ENCODE measurements at regions not wholly inside any gene's neighbourhood (a gene's known extent, or its start where the extent isn't known, plus 50 kb on each side); places are given as distances from the start of the nearest gene placed in this dataset.

- Histone ChIP-seq H3K9me3 (ENCODE audit: control insufficient read depth, low read depth, low read length) (no peaks in the 10 kb centered on the region), H3K27me3 (ENCODE audit: control insufficient read depth, insufficient read depth, low read length) (no peaks in the 10 kb centered on the region), H3K4me3 (ENCODE audit: low read length) (no peak overlapping the region), H3K27ac (ENCODE audit: low read length) (no peak overlapping the region), H3K9ac (ENCODE audit: low read length) (no peak overlapping the region), H3K36me3 (ENCODE audit: control insufficient read depth, low read depth, low read length) (no peaks in the 10 kb centered on the region), H3K4me1 (ENCODE audit: control insufficient read depth, low read depth, low read length) (no peaks in the 10 kb centered on the region)
These were observed 50.6 kb upstream of the IL6 start for GRCh38 chr7:22676385-22676784.

GRCh38 chr7:22675917-22676343 lies 51.1 kb upstream of the IL6 start:
- Histone ChIP-seq H3K9ac (ENCODE audit: low read length) (no peak overlapping the region), H3K27ac (ENCODE audit: low read length) (no peak overlapping the region), H3K4me1 (ENCODE audit: control insufficient read depth, low read depth, low read length) (no peaks in the 10 kb centered on the region), H3K9me3 (ENCODE audit: control insufficient read depth, low read depth, low read length) (no peaks in the 10 kb centered on the region), H3K36me3 (ENCODE audit: control insufficient read depth, low read depth, low read length) (no peaks in the 10 kb centered on the region), H3K4me3 (ENCODE audit: low read length) (no peak overlapping the region), H3K27me3 (ENCODE audit: control insufficient read depth, insufficient read depth, low read length) (no peaks in the 10 kb centered on the region)

GRCh38 chr7:22675421-22675820 lies 51.6 kb upstream of the IL6 start:
- H3K4me3 ChIP-seq (ENCODE audit: low read length), result no peak overlapping the region
- H3K27me3 ChIP-seq (ENCODE audit: control insufficient read depth, insufficient read depth, low read length), result no peaks in the 10 kb centered on the region
- H3K4me1 ChIP-seq (ENCODE audit: control insufficient read depth, low read depth, low read length), result peaks cover under 1% of the 10 kb centered on the region
- no peaks in the 10 kb centered on the region for H3K36me3 ChIP-seq (ENCODE audit: control insufficient read depth, low read depth, low read length)
- no peaks in the 10 kb centered on the region for H3K9me3 ChIP-seq (ENCODE audit: control insufficient read depth, low read depth, low read length)
- no peak overlapping the region for H3K27ac ChIP-seq (ENCODE audit: low read length)
- no peak overlapping the region for H3K9ac ChIP-seq (ENCODE audit: low read length)

- H3K9ac ChIP-seq (ENCODE audit: low read length), result no peak overlapping the region
- no peak overlapping the region for H3K4me3 ChIP-seq (ENCODE audit: low read length)
- H3K27me3 ChIP-seq (ENCODE audit: control insufficient read depth, insufficient read depth, low read length), result no peaks in the 10 kb centered on the region
- H3K36me3 ChIP-seq (ENCODE audit: control insufficient read depth, low read depth, low read length), result no peaks in the 10 kb centered on the region
- H3K4me1 ChIP-seq (ENCODE audit: control insufficient read depth, low read depth, low read length), result peaks cover 24% of the 10 kb centered on the region
- H3K27ac ChIP-seq (ENCODE audit: low read length), result no peak overlapping the region
- H3K9me3 ChIP-seq (ENCODE audit: control insufficient read depth, low read depth, low read length), result no peaks in the 10 kb centered on the region
These were observed 53.9 kb upstream of the IL6 start for GRCh38 chr7:22672846-22673680.

GRCh38 chr7:22671177-22671879 lies 55.7 kb upstream of the IL6 start:
- Histone ChIP-seq H3K27ac (ENCODE audit: low read length) (no peak overlapping the region), H3K27me3 (ENCODE audit: control insufficient read depth, insufficient read depth, low read length) (no peaks in the 10 kb centered on the region), H3K4me3 (ENCODE audit: low read length) (no peak overlapping the region), H3K4me1 (ENCODE audit: control insufficient read depth, low read depth, low read length) (peaks cover 33% of the 10 kb centered on the region), H3K36me3 (ENCODE audit: control insufficient read depth, low read depth, low read length) (no peaks in the 10 kb centered on the region), H3K9me3 (ENCODE audit: control insufficient read depth, low read depth, low read length) (no peaks in the 10 kb centered on the region), H3K9ac (ENCODE audit: low read length) (no peak overlapping the region)

- Histone ChIP-seq H3K9me3 (ENCODE audit: control insufficient read depth, low read depth, low read length) (no peaks in the 10 kb centered on the region), H3K4me3 (ENCODE audit: low read length) (no peak overlapping the region), H3K4me1 (ENCODE audit: control insufficient read depth, low read depth, low read length) (peaks cover 33% of the 10 kb centered on the region), H3K9ac (ENCODE audit: low read length) (no peak overlapping the region), H3K27me3 (ENCODE audit: control insufficient read depth, insufficient read depth, low read length) (no peaks in the 10 kb centered on the region), H3K36me3 (ENCODE audit: control insufficient read depth, low read depth, low read length) (no peaks in the 10 kb centered on the region), H3K27ac (ENCODE audit: low read length) (no peak overlapping the region)
These were observed 56.6 kb upstream of the IL6 start for GRCh38 chr7:22670422-22670815.

GRCh38 chr7:22669692-22670421 lies 57.1 kb upstream of the IL6 start:
- H3K4me1 ChIP-seq (ENCODE audit: control insufficient read depth, low read depth, low read length), result peaks cover 33% of the 10 kb centered on the region
- H3K27ac ChIP-seq (ENCODE audit: low read length), result no peak overlapping the region
- H3K27me3 ChIP-seq (ENCODE audit: control insufficient read depth, insufficient read depth, low read length), result no peaks in the 10 kb centered on the region
- H3K36me3 ChIP-seq (ENCODE audit: control insufficient read depth, low read depth, low read length), result no peaks in the 10 kb centered on the region
- no peak overlapping the region for H3K4me3 ChIP-seq (ENCODE audit: low read length)
- H3K9ac ChIP-seq (ENCODE audit: low read length), result no peak overlapping the region
- H3K9me3 ChIP-seq (ENCODE audit: control insufficient read depth, low read depth, low read length), result no peaks in the 10 kb centered on the region

- no peak overlapping the region for H3K27ac ChIP-seq (ENCODE audit: low read length)
- no peak overlapping the region for H3K4me3 ChIP-seq (ENCODE audit: low read length)
- H3K9me3 ChIP-seq (ENCODE audit: control insufficient read depth, low read depth, low read length), result no peaks in the 10 kb centered on the region
- H3K4me1 ChIP-seq (ENCODE audit: control insufficient read depth, low read depth, low read length), result peaks cover 33% of the 10 kb centered on the region
- no peaks in the 10 kb centered on the region for H3K36me3 ChIP-seq (ENCODE audit: control insufficient read depth, low read depth, low read length)
- no peaks in the 10 kb centered on the region for H3K27me3 ChIP-seq (ENCODE audit: control insufficient read depth, insufficient read depth, low read length)
- no peak overlapping the region for H3K9ac ChIP-seq (ENCODE audit: low read length)
These were observed 58.0 kb upstream of the IL6 start for GRCh38 chr7:22668971-22669401.

- Histone ChIP-seq H3K9ac (ENCODE audit: low read length) (no peak overlapping the region), H3K4me3 (ENCODE audit: low read length) (no peak overlapping the region), H3K27ac (ENCODE audit: low read length) (peak overlapping the region; percentile 50), H3K27me3 (ENCODE audit: control insufficient read depth, insufficient read depth, low read length) (no peaks in the 10 kb centered on the region), H3K36me3 (ENCODE audit: control insufficient read depth, low read depth, low read length) (no peaks in the 10 kb centered on the region), H3K9me3 (ENCODE audit: control insufficient read depth, low read depth, low read length) (no peaks in the 10 kb centered on the region), H3K4me1 (ENCODE audit: control insufficient read depth, low read depth, low read length) (peaks cover 33% of the 10 kb centered on the region)
These were observed 59.3 kb upstream of the IL6 start for GRCh38 chr7:22667562-22668239.

GRCh38 chr7:22667187-22667561 lies 59.8 kb upstream of the IL6 start:
- Histone ChIP-seq H3K4me1 (ENCODE audit: control insufficient read depth, low read depth, low read length) (peaks cover 33% of the 10 kb centered on the region), H3K9me3 (ENCODE audit: control insufficient read depth, low read depth, low read length) (no peaks in the 10 kb centered on the region), H3K36me3 (ENCODE audit: control insufficient read depth, low read depth, low read length) (no peaks in the 10 kb centered on the region), H3K4me3 (ENCODE audit: low read length) (no peak overlapping the region), H3K9ac (ENCODE audit: low read length) (no peak overlapping the region), H3K27ac (ENCODE audit: low read length) (no peak overlapping the region), H3K27me3 (ENCODE audit: control insufficient read depth, insufficient read depth, low read length) (no peaks in the 10 kb centered on the region)

GRCh38 chr7:22666732-22667131 lies 60.3 kb upstream of the IL6 start:
- Histone ChIP-seq H3K9me3 (ENCODE audit: control insufficient read depth, low read depth, low read length) (no peaks in the 10 kb centered on the region), H3K36me3 (ENCODE audit: control insufficient read depth, low read depth, low read length) (no peaks in the 10 kb centered on the region), H3K4me1 (ENCODE audit: control insufficient read depth, low read depth, low read length) (peaks cover 33% of the 10 kb centered on the region)

More at GRCh38 chr7:22666732-22667131, 60.3 kb upstream of the IL6 start:
- H3K4me3 ChIP-seq (ENCODE audit: low read length), result no peak overlapping the region
- H3K27me3 ChIP-seq (ENCODE audit: control insufficient read depth, insufficient read depth, low read length), result no peaks in the 10 kb centered on the region
- H3K27ac ChIP-seq (ENCODE audit: low read length), result no peak overlapping the region
- no peak overlapping the region for H3K9ac ChIP-seq (ENCODE audit: low read length)
